ENCODE measurements at regions not wholly inside any gene's neighbourhood (a gene's known extent, or its start where the extent isn't known, plus 50 kb on each side); places are given as distances from the start of the nearest gene placed in this dataset.

DNA sequence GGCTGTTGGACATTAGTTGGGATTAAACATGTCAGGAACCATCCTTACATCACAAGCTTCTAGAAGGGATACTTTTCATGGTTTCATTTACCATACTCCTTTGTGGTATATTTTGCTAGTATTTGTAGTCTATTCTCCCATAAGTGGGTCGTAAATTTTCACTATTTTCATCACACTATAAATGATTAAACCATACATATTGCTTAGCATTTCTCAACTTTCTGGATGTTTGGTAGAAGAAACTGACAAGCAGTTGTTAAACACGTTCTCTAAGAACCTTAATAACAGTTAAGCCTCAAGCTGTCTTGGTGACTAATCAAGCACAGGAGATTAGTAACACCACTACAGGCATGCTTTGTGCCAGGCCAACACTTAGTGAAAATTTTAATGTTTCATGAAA lies 375.5 kb downstream of the NAF1 start:
- TF ChIP-seq CTCF (IDR thresholded peaks at IDR 0.05) (no peak), ZFX (IDR thresholded peaks at IDR 0.05; ENCODE audit: borderline replicate concordance) (no peak)
- no peak overlapping the region for H3K27ac ChIP-seq

DNA sequence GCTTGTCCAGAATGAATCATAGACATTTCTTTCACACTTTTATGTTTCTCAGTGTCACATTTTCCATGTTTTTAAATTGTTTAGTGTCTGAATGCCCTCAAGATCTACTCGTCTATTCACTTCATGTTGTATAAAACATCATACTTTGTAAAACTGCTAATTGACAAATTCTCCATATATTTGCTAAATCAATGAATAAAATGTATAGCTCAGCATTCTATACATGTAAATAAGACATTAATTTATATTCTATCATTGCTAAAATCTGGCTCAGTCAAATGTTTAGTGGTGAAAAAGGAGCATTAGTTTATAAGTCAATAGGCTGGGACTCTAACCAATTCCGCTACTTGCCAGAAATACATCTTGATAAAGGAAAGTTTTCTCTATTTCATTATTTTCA lies 379.6 kb downstream of the NAF1 start:
- TF ChIP-seq CTCF (IDR thresholded peaks at IDR 0.05) (no peak), ZFX (IDR thresholded peaks at IDR 0.05; ENCODE audit: borderline replicate concordance) (no peak)
- H3K27ac ChIP-seq: no peak overlapping the region

DNA sequence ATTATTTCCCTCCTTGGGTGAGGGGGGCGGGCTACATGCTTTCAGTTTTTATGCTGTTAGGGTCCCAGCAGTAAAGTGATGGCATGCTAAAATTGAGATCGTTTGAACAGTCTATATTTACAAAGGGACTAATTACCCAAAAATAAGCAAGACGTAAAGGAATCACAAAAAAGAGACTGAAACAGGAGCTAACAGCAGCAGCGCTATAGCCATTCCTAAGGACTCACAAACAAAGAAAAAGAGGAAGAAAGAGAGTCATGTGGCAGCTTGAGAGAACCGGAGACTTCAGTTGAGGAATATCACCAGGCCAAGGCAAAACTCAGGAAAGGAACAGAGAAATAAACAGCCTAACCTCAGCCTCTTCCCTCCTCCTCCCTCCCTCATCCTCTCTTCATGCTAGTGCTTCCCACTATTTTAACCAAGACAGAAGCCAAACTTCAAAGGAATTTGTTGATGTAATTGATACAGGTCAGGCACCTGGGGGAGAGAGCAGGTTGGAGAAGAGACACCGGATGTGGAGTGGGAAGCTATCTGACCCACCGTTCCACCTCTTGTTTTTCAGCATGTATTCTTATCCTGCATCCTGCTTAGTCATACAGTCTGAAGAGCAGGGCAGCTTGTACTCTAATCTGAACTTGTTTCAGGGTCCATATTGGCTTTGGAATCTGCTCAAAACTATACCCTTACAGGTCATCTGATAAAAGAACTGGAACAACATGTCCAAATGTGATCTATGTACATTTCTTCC lies 383.7 kb downstream of the NAF1 start:
- no peak for TF ChIP-seq CTCF (IDR thresholded peaks at IDR 0.05)
- TF ChIP-seq ZFX (IDR thresholded peaks at IDR 0.05; ENCODE audit: borderline replicate concordance): no peak
- no peak overlapping the region for H3K27ac ChIP-seq

GRCh38 chr4:162782096-162782777 lies 384.5 kb downstream of the NAF1 start:
- TF ChIP-seq CTCF (IDR thresholded peaks at IDR 0.05) (no peak), ZFX (IDR thresholded peaks at IDR 0.05; ENCODE audit: borderline replicate concordance) (no peak)
- no peak overlapping the region for H3K27ac ChIP-seq

- no peak for TF ChIP-seq CTCF (IDR thresholded peaks at IDR 0.05)
- no peak for TF ChIP-seq ZFX (IDR thresholded peaks at IDR 0.05; ENCODE audit: borderline replicate concordance)
- no peak overlapping the region for H3K27ac ChIP-seq
Observed at GRCh38 chr4:162770761-162771490, 395.8 kb downstream of the NAF1 start.

- TF ChIP-seq ZFX (IDR thresholded peaks at IDR 0.05; ENCODE audit: borderline replicate concordance) (no peak), CTCF (IDR thresholded peaks at IDR 0.05) (no peak)
- H3K27ac ChIP-seq: no peak overlapping the region
Observed at GRCh38 chr4:162767083-162767482, 399.6 kb downstream of the NAF1 start.

Data from 22Rv1 (cell line).